ENCODE measurements at regions not wholly inside any gene's neighbourhood (a gene's known extent, or its start where the extent isn't known, plus 50 kb on each side); places are given as distances from the start of the nearest gene placed in this dataset.

DNA sequence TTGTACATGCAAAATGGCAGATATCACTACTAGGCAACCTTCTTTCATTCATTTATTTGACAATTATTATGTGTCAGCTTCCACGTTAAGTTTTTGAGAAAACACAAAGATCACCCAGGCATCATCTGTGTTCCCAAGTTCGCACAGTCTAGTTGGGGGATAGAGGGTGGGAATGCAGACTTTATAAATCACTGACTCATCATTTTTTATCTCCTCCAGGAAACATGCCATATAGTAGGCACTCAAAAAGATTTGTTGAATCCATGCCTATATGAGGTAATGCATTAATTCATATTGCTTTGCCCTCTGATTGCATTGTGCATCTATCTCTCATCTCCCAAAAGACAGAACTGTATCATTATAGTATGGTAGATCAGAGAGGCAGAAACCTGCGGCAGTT is 196.8 kb upstream of the TOX3 start:
- TF ChIP-seq FOXM1 (IDR thresholded peaks at IDR 0.05; ENCODE audit: borderline replicate concordance, low read depth) (no peak), TEAD4 (IDR thresholded peaks at IDR 0.05) (no peak), NFIC (IDR thresholded peaks at IDR 0.05) (no peak), YY1 (IDR thresholded peaks at IDR 0.05; ENCODE audit: low read depth) (no peak), TAF1 (IDR thresholded peaks at IDR 0.05; ENCODE audit: low read depth) (no peak), EGR1 (IDR thresholded peaks at IDR 0.05) (no peak), RAD21 (IDR thresholded peaks at IDR 0.05; ENCODE audit: low read depth) (no peak), EP300 (IDR thresholded peaks at IDR 0.05; ENCODE audit: borderline replicate concordance) (no peak), TCF12 (IDR thresholded peaks at IDR 0.05; ENCODE audit: low read depth) (no peak), ZBTB7A (IDR thresholded peaks at IDR 0.05; ENCODE audit: low read depth) (no peak), CEBPB (IDR thresholded peaks at IDR 0.05) (no peak)
- TF ChIP-seq, protein P1, sequence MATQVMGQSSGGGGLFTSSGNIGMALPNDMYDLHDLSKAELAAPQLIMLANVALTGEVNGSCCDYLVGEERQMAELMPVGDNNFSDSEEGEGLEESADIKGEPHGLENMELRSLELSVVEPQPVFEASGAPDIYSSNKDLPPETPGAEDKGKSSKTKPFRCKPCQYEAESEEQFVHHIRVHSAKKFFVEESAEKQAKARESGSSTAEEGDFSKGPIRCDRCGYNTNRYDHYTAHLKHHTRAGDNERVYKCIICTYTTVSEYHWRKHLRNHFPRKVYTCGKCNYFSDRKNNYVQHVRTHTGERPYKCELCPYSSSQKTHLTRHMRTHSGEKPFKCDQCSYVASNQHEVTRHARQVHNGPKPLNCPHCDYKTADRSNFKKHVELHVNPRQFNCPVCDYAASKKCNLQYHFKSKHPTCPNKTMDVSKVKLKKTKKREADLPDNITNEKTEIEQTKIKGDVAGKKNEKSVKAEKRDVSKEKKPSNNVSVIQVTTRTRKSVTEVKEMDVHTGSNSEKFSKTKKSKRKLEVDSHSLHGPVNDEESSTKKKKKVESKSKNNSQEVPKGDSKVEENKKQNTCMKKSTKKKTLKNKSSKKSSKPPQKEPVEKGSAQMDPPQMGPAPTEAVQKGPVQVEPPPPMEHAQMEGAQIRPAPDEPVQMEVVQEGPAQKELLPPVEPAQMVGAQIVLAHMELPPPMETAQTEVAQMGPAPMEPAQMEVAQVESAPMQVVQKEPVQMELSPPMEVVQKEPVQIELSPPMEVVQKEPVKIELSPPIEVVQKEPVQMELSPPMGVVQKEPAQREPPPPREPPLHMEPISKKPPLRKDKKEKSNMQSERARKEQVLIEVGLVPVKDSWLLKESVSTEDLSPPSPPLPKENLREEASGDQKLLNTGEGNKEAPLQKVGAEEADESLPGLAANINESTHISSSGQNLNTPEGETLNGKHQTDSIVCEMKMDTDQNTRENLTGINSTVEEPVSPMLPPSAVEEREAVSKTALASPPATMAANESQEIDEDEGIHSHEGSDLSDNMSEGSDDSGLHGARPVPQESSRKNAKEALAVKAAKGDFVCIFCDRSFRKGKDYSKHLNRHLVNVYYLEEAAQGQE (IDR thresholded peaks at IDR 0.05; ENCODE audit: low read depth) = no peak
- TF ChIP-seq, protein P2, sequence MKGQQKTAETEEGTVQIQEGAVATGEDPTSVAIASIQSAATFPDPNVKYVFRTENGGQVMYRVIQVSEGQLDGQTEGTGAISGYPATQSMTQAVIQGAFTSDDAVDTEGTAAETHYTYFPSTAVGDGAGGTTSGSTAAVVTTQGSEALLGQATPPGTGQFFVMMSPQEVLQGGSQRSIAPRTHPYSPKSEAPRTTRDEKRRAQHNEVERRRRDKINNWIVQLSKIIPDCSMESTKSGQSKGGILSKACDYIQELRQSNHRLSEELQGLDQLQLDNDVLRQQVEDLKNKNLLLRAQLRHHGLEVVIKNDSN (IDR thresholded peaks at IDR 0.05) = no peak
- TF ChIP-seq, protein P3, sequence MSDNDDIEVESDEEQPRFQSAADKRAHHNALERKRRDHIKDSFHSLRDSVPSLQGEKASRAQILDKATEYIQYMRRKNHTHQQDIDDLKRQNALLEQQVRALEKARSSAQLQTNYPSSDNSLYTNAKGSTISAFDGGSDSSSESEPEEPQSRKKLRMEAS (IDR thresholded peaks at IDR 0.05) = no peak

DNA sequence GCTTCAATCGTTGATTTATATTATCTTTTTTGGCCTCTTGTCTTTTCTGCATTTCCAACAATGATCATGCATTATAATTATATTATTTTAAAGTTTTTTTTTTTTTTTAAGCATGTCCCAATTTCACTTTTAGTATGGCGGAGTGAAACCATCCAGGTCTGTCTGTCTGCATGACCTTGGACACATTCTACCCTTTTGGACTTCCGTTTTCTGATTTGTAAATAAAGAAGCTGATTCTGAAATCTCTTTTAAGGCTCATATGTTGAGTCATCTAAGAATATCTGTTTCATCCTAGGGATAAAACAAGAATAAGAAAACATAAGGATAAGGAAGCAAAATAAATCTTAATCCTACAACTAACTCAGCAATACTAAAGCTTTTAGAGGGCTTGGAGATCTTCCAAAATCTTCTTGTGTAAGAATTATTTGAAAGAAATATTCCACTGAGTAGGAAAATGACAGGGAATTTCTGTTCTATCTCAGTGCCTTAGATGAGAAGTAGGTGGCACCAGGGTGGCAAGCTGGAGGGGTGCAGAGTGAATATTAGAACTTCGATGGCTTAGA is 195.7 kb upstream of the TOX3 start:
- no peak for TF ChIP-seq FOXM1 (IDR thresholded peaks at IDR 0.05; ENCODE audit: borderline replicate concordance, low read depth)
- TF ChIP-seq, protein P2 (IDR thresholded peaks at IDR 0.05) = no peak
- TF ChIP-seq TAF1 (IDR thresholded peaks at IDR 0.05; ENCODE audit: low read depth) = no peak
- TF ChIP-seq, protein P3 (IDR thresholded peaks at IDR 0.05) = no peak
- no peak for TF ChIP-seq YY1 (IDR thresholded peaks at IDR 0.05; ENCODE audit: low read depth)
- TF ChIP-seq EP300 (IDR thresholded peaks at IDR 0.05; ENCODE audit: borderline replicate concordance) = no peak
- TF ChIP-seq NFIC (IDR thresholded peaks at IDR 0.05) = no peak
- no peak for TF ChIP-seq RAD21 (IDR thresholded peaks at IDR 0.05; ENCODE audit: low read depth)
- TF ChIP-seq CEBPB (IDR thresholded peaks at IDR 0.05) = no peak
- TF ChIP-seq TEAD4 (IDR thresholded peaks at IDR 0.05) = no peak
- TF ChIP-seq CREB1 (IDR thresholded peaks at IDR 0.05; ENCODE audit: low read depth) = no peak
- TF ChIP-seq ZBTB7A (IDR thresholded peaks at IDR 0.05; ENCODE audit: low read depth) = no peak
- no peak for TF ChIP-seq EGR1 (IDR thresholded peaks at IDR 0.05)
- no peak for TF ChIP-seq TCF12 (IDR thresholded peaks at IDR 0.05; ENCODE audit: low read depth)

DNA sequence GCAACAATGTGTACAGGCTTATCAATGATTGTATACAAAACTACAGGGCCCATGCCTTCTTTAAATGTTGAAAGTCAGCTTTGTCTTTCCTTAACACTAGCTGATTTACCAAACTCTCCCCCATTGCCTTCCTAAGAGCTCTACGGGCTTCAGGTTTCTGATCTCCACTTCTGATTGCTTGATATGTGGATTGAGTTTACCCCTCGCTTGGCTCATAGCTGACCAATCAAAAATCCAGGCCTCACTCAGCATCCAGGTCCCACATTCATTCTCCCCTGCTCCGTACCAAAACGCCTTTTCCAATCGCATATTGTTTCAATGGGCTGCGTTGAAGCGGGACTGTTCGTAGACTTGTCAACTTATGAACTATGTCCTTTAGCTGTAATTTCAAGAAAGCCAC is 195.1 kb upstream of the TOX3 start:
- TF ChIP-seq TAF1 (IDR thresholded peaks at IDR 0.05; ENCODE audit: low read depth) (no peak), ZBTB7A (IDR thresholded peaks at IDR 0.05; ENCODE audit: low read depth) (no peak), TCF12 (IDR thresholded peaks at IDR 0.05; ENCODE audit: low read depth) (no peak), CEBPB (IDR thresholded peaks at IDR 0.05) (no peak)
- TF ChIP-seq, protein P3 (IDR thresholded peaks at IDR 0.05) = no peak
- TF ChIP-seq, protein P1 (IDR thresholded peaks at IDR 0.05; ENCODE audit: low read depth) = no peak

DNA sequence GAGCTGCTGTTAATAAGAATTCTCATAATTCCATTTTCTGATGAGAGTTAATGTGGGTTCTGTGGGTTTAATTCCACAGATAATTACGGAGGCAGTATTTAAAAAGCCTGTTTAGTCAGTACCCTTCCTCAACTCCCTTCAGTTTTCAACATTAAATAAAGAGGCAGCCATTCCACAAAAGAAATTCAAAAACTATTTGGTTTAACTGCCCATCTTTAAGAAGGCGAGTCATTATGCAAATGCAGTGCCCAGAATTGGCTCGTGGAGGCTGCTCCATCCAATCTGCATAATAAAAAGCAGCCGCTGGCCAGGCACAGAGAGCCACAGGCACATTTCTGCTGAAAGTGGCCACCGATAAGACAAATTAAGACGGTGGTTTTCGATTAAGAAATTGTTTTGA is 194.4 kb upstream of the TOX3 start:
- no peak for TF ChIP-seq TEAD4 (IDR thresholded peaks at IDR 0.05)
- TF ChIP-seq TCF12 (IDR thresholded peaks at IDR 0.05; ENCODE audit: low read depth) = no peak
- TF ChIP-seq, protein P3 (IDR thresholded peaks at IDR 0.05) = no peak
- TF ChIP-seq, protein P1 (IDR thresholded peaks at IDR 0.05; ENCODE audit: low read depth) = no peak
- TF ChIP-seq NFIC (IDR thresholded peaks at IDR 0.05) = no peak
- TF ChIP-seq CEBPB (IDR thresholded peaks at IDR 0.05) = no peak
- TF ChIP-seq YY1 (IDR thresholded peaks at IDR 0.05; ENCODE audit: low read depth) = no peak
- no peak for TF ChIP-seq CREB1 (IDR thresholded peaks at IDR 0.05; ENCODE audit: low read depth)
- TF ChIP-seq, protein P2 (IDR thresholded peaks at IDR 0.05) = no peak

Data from Ishikawa (cell line).